GM19240 (cell line): ENCODE measurements at regions not wholly inside any gene's neighbourhood (a gene's known extent, or its start where the extent isn't known, plus 50 kb on each side); places are given as distances from the start of the nearest gene placed in this dataset.

Source experiments
- DNase-seq: peaks from one replicate; pipeline ENCODE4 v3.0.0; 2011; ENCODE audit warnings: low spot score; ENCODE audit not compliant: insufficient read length

GRCh38 chrX:39214387-39215126, 413.3 kb downstream of the MID1IP1 start:
- DNase-seq = no peak

GRCh38 chrX:39220952-39221351, 419.7 kb downstream of the MID1IP1 start:
- DNase-seq = no peak

GRCh38 chrX:39222346-39223113, 421.3 kb downstream of the MID1IP1 start:
- DNase-seq = no peak

GRCh38 chrX:39226251-39226650, 425.0 kb downstream of the MID1IP1 start:
- no peak for DNase-seq

GRCh38 chrX:39227371-39227770, 426.1 kb downstream of the MID1IP1 start:
- DNase-seq = no peak

- DNase-seq = no peak
These were observed 436.7 kb downstream of the MID1IP1 start for GRCh38 chrX:39238006-39238405.

- peak; percentile 4 for DNase-seq
These were observed 440.9 kb downstream of the MID1IP1 start for GRCh38 chrX:39242187-39242586.

- DNase-seq = no peak
These were observed 442.9 kb downstream of the MID1IP1 start for GRCh38 chrX:39244147-39244546.

GRCh38 chrX:39245024-39245423, 443.8 kb downstream of the MID1IP1 start:
- DNase-seq = no peak

- DNase-seq = no peak
These were observed 446.3 kb downstream of the MID1IP1 start for GRCh38 chrX:39247536-39247935.

GRCh38 chrX:39248330-39248729, 447.1 kb downstream of the MID1IP1 start:
- no peak for DNase-seq

- DNase-seq = no peak
These were observed 448.7 kb downstream of the MID1IP1 start for GRCh38 chrX:39249999-39250398.

- DNase-seq = no peak
These were observed 450.7 kb downstream of the MID1IP1 start for GRCh38 chrX:39251995-39252394.

- no peak for DNase-seq
These were observed 452.3 kb downstream of the MID1IP1 start for GRCh38 chrX:39253551-39253950.

- no peak for DNase-seq
These were observed 457.1 kb downstream of the MID1IP1 start for GRCh38 chrX:39258331-39258730.

- no peak for DNase-seq
These were observed 459.7 kb downstream of the MID1IP1 start for GRCh38 chrX:39260965-39261364.

GRCh38 chrX:39261446-39262147, 460.3 kb downstream of the MID1IP1 start:
- peak; percentile 11 for DNase-seq

- no peak for DNase-seq
These were observed 461.4 kb downstream of the MID1IP1 start for GRCh38 chrX:39262641-39263040.

- DNase-seq = no peak
These were observed 462.8 kb downstream of the MID1IP1 start for GRCh38 chrX:39264023-39264422.

- DNase-seq = no peak
These were observed 465.9 kb downstream of the MID1IP1 start for GRCh38 chrX:39267176-39267575.

GRCh38 chrX:39268207-39268606, 466.9 kb downstream of the MID1IP1 start:
- no peak for DNase-seq

- DNase-seq = no peak
These were observed 474.3 kb downstream of the MID1IP1 start for GRCh38 chrX:39275500-39276068.
